Kidney (tissue), 13 donors: ENCODE measurements at regions not wholly inside any gene's neighbourhood (a gene's known extent, or its start where the extent isn't known, plus 50 kb on each side); places are given as distances from the start of the nearest gene placed in this dataset.

Experiments
- DNase-seq, 5 donors: peaks; one replicate each; pipeline ENCODE4 v3.0.0-alpha.2; 2013 to 2020
- FAIRE-seq: peaks from 2 replicates; lab custom pipeline; 2012; peaks lifted over from hg19 to GRCh38; lab: Jason Lieb, UNC
- H3K27ac ChIP-seq, 2 donors: one replicate each; pipeline ENCODE4 v1.7.0; 2013; ENCODE audit warnings: low read depth in 2 of 2, low read length in 2 of 2, inconsistent platforms in 1 of 2
- H3K27me3 ChIP-seq: one replicate; pipeline ENCODE4 v1.7.1; 2013; ENCODE audit warnings: low read length, inconsistent platforms; ENCODE audit not compliant: control insufficient read depth, insufficient read depth
- H3K36me3 ChIP-seq, 3 donors: one replicate each; pipeline versions ENCODE4 v1.7.0 to v1.7.1; 2013; ENCODE audit warnings: low read length in 3 of 3, control low read depth in 1 of 3, inconsistent platforms in 1 of 3; ENCODE audit not compliant: insufficient read depth in 3 of 3, control insufficient read depth in 2 of 3
- H3K4me1 ChIP-seq, 3 donors: one replicate each; pipeline versions ENCODE4 v1.7.0 to v1.7.1; 2013; ENCODE audit warnings: low read length in 3 of 3, inconsistent platforms in 1 of 3, low read depth in 1 of 3; ENCODE audit not compliant: control insufficient read depth in 2 of 3, insufficient read depth in 2 of 3
- H3K4me3 ChIP-seq, 3 donors: one replicate each; pipeline versions ENCODE4 v1.7.0 to v1.8.1; 2013; ENCODE audit warnings: low read length in 3 of 3, control low read depth in 1 of 3, inconsistent platforms in 1 of 3
- H3K9ac ChIP-seq, 3 donors: one replicate each; pipeline versions ENCODE4 v1.7.0 to v1.7.1; 2013; ENCODE audit warnings: low read length in 3 of 3, control low read depth in 1 of 3, inconsistent platforms in 1 of 3
- H3K9me3 ChIP-seq, 3 donors: one replicate each; pipeline versions ENCODE4 v1.7.0 to v1.7.1; 2013; ENCODE audit warnings: low read length in 3 of 3, control low read depth in 1 of 3, inconsistent platforms in 1 of 3; ENCODE audit not compliant: control insufficient read depth in 2 of 3, insufficient read depth in 1 of 3
- CTCF ChIP-seq: IDR thresholded peaks from 3 replicates; pipeline ENCODE4 v1.5.1; 2012; ENCODE audit warnings: mild to moderate bottlenecking, moderate library complexity, borderline replicate concordance; ENCODE audit not compliant: insufficient read depth; ENCODE audit errors: extremely low read depth
- intact Hi-C: fragments of 100-400 bp; cut with DNase I; formaldehyde crosslinking; loops from one replicate; pipeline ENCODE4 v1.11.1; 2022
- donor health status: control.
- donor health status: control.
- donor health status: control.
- donor health status: control.
- donor health status: control.
- donor health status: DM: yes; HTN: yes; CAD: no.
- donor health status: Normal renal cell carcinoma (clear cell type).

- no peaks in the 10 kb centered on the region for H3K36me3 ChIP-seq
- no peak for DNase-seq
- no peak overlapping the region for H3K4me3 ChIP-seq
- H3K9me3 ChIP-seq: no peaks in the 10 kb centered on the region
- H3K27me3 ChIP-seq: no peaks in the 10 kb centered on the region
- H3K4me1 ChIP-seq: no peaks in the 10 kb centered on the region
- intact Hi-C loops: no loop called here
- no peak overlapping the region for H3K9ac ChIP-seq
- no peak for TF ChIP-seq CTCF
- H3K27ac ChIP-seq: no peak overlapping the region
- FAIRE-seq: no peak
These were observed 513.4 kb upstream of the GRM3 start for GRCh38 chr7:86130268-86130667.

- intact Hi-C loops: no loop called here
- TF ChIP-seq CTCF: no peak
- no peak for FAIRE-seq
These were observed 520.2 kb upstream of the GRM3 start for GRCh38 chr7:86123476-86123875.

GRCh38 chr7:86094166-86094669, 549.5 kb upstream of the GRM3 start:
- no peak overlapping the region for H3K9ac ChIP-seq

More at GRCh38 chr7:86123476-86123875, 520.2 kb upstream of the GRM3 start:
- Histone ChIP-seq H3K36me3 (no peaks in the 10 kb centered on the region), H3K9ac (no peak overlapping the region), H3K27me3 (no peaks in the 10 kb centered on the region), H3K9me3 (no peaks in the 10 kb centered on the region), H3K27ac (no peak overlapping the region), H3K4me1 (no peaks in the 10 kb centered on the region), H3K4me3 (no peak overlapping the region)
- no peak for DNase-seq

More at GRCh38 chr7:86094166-86094669, 549.5 kb upstream of the GRM3 start:
- Histone ChIP-seq H3K27ac (no peak overlapping the region), H3K4me1 (no peaks in the 10 kb centered on the region), H3K27me3 (no peaks in the 10 kb centered on the region), H3K9me3 (peaks cover 0 to 7% (median 3%) of the 10 kb centered on the region in 3 donors), H3K4me3 (no peak overlapping the region), H3K36me3 (no peaks in the 10 kb centered on the region)
- no peak for DNase-seq
- no peak for TF ChIP-seq CTCF
- intact Hi-C loops: no loop called here
- FAIRE-seq: no peak
